T47D (cell line): ENCODE measurements at regions not wholly inside any gene's neighbourhood (a gene's known extent, or its start where the extent isn't known, plus 50 kb on each side); places are given as distances from the start of the nearest gene placed in this dataset.

ENCODE experiments used
- DNase-seq, 2 experiments: peaks; one replicate each; pipeline versions ENCODE4 v3.0.0 to v3.0.0-alpha.2; 2011 to 2012; ENCODE audit warnings: low read depth in 1 of 2, low spot score in 1 of 2
- JUND ChIP-seq: IDR thresholded peaks from 2 replicates; pipeline ENCODE4 v1.6.1; 2012; ENCODE audit warnings: low read depth
- in situ Hi-C: cut with HindIII; loops from 2 replicates; pipeline ENCODE4 v1.10.0; 2016; ENCODE audit warnings: low sequenced_read_pairs, low pct_unique_long_range_greater_than_20kb

DNA sequence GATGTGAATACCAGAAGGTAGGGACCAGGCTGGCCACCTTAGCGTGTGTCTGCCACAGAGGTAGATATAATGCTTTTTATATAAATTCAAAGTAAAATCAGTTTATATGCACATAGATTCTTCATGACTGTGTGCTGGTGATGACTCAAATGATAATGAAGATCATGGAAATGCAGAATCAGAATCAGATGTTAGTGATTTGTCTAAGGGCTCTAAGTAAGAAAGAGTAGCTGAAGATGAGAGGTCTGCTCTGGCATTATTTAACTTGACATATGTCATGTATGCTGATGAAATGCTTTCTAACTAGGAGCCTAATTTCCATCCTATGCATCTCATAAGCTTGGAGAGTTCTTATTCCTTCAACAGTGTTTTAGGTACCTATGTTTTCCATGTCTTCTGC lies 50.3 kb upstream of the DPH6 start:
- no peak for TF ChIP-seq JUND
- no peak for DNase-seq
- in situ Hi-C loops, result no loop called here

DNA sequence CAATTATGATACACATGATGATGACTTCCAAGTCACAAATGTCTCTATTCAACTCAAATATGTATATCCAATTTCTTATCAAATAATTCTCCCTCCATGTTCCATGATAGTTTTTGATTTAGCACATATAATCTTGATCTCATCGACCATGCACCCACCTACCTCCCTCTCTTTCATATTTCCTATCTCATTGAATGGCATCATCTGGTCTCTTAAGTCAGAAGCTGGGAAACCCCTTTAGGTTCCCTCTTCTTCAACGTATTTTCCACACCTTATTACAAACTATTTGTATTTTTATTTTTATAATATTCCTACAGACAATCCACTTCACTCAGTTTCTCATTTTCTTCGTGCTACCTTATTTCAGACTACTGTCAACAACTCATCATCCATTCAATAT lies 56.9 kb upstream of the DPH6 start:
- no peak for DNase-seq
- in situ Hi-C loops, result no loop called here
- TF ChIP-seq JUND, result no peak

DNA sequence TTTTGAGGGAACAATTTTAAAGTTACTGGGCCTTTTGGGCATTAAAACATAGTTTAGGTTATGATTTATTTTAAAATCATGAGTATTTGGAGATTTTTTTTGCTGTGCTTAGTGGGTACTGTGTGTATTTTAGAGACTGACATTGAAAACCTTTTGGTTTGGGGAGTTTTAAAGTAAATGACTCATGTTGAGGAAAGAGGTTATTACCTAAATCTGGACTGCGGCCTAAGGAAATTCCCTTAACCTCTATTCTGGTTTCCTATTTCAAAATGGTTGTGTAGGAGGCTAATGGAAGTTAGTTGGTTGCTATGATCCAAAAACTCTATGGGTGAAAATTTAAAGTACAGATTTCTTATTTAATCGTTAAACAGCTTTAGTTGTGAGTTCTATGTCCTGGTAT lies 57.3 kb upstream of the DPH6 start:
- TF ChIP-seq JUND, result no peak
- DNase-seq, result no peak
- in situ Hi-C loops, result no loop called here

DNA sequence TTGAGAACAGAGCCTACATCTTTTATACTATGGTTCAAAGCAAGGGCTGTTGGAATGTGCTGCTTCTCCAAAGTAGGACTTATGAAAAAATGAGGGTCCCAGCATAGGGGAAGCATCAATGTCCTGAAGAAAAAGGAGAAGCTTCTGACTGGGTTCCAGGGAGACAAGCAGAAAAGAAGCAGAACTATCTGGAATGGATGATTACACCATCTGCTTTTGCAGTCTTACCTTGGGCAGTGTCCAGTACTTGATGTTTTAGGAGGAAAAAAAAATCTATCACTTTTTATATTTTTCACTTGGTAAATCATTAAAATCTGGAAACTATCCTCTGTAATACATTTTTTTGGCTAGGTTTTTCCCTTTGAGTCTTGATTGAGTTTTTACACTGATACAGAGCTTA lies 57.9 kb upstream of the DPH6 start:
- in situ Hi-C loops, result no loop called here
- no peak for TF ChIP-seq JUND
- DNase-seq, result no peak

GRCh38 chr15:35605764-35606449 lies 59.9 kb upstream of the DPH6 start:
- no peak for DNase-seq
- TF ChIP-seq JUND, result no peak
- in situ Hi-C loops, result no loop called here

- in situ Hi-C loops, result no loop called here
- TF ChIP-seq JUND, result no peak
- DNase-seq, result no peak
Measured at GRCh38 chr15:35606450-35606779, 60.5 kb upstream of the DPH6 start.

GRCh38 chr15:35616498-35617271 lies 70.7 kb upstream of the DPH6 start:
- no peak for TF ChIP-seq JUND
- in situ Hi-C loops, result no loop called here
- DNase-seq, result no peak

- TF ChIP-seq JUND, result no peak
- no peak for DNase-seq
- in situ Hi-C loops, result no loop called here
Measured at GRCh38 chr15:35618260-35619188, 72.6 kb upstream of the DPH6 start.

- no peak for DNase-seq
- in situ Hi-C loops, result no loop called here
- TF ChIP-seq JUND, result no peak
Measured at GRCh38 chr15:35622641-35623340, 76.8 kb upstream of the DPH6 start.

DNA sequence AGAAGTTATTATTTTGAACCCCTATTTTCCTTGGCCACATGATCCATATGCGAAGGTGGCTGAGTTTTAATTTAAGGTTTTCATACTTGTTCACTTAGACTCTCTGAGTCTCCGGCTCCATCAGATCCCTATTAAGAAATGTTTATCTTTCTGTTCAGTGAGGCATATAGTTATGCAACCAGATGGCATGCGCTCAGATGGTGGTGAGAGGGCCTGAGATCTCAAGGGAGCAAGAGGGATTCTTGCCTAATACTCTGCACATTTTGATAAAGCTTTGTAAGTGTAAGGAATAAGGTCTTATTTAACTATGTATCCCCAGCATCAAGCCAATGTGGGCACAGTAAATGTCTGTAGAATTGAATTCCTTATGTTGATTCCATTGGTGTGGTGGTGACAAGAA lies 78.9 kb upstream of the DPH6 start:
- DNase-seq, result no peak
- no peak for TF ChIP-seq JUND
- in situ Hi-C loops, result no loop called here

GRCh38 chr15:35626571-35627318 lies 80.8 kb upstream of the DPH6 start:
- in situ Hi-C loops, result no loop called here
- no peak for TF ChIP-seq JUND
- no peak for DNase-seq

- in situ Hi-C loops, result no loop called here
- no peak for TF ChIP-seq JUND
- DNase-seq, result no peak
Measured at GRCh38 chr15:35627696-35628095, 81.7 kb upstream of the DPH6 start.
